Activated CD4-positive, CD25-positive, alpha-beta regulatory T cell treated with anti-CD3 and anti-CD28 coated beads, Interleukin-2, amount 50 U/mL, for 72 hours (primary cell): ENCODE measurements at regions not wholly inside any gene's neighbourhood (a gene's known extent, or its start where the extent isn't known, plus 50 kb on each side); places are given as distances from the start of the nearest gene placed in this dataset.
"Not testable (repeated sequence)": the region's sequence is repeated elsewhere in the genome, so short reads cannot be mapped to it uniquely, and the experiment has no call there.

Experiments used
- DNase-seq: peaks from one replicate; pipeline ENCODE4 v3.0.0; 2021

DNA sequence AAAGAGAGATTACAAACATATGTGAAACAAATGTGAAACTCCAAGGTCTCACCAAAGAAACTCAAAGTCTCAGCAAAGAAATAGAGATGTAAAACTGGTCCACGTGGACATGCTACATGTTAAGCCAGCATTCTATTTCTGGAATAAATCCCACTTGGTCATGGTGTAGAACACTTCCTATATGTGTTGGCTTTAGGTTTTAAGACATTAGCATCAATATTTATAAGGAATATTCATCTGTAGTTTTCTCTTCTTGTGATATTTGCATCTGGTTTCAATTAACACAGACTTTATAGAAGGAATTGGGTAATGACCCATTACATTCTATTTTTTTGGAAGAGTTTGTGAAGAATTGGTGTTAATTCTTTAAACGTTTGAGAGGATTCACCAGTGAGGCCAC is 133.1 kb downstream of the COPS8 start:
- DNase-seq, result no peak

GRCh38 chr2:237219826-237220225 is 134.1 kb downstream of the COPS8 start:
- DNase-seq, result no peak

GRCh38 chr2:237221443-237221842 is 135.8 kb downstream of the COPS8 start:
- DNase-seq, result no peak

DNA sequence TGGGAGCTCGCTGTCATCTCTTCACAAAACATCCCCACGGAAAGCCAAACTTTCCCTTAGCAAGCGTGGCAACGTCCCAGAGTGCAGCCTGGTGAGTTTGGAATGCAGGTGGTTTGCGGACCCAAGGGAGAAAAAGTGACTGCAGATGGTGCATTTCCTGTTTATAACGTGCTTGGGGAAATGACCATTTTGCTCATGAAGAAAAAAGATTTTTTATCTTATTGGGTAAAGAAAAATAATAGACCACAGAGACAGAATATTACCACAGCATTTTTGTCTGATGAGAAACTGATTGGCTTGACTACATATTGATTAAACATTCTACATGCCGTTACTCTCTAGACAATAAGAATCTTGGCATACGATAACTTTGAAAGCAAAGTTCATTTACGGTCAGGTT is 136.5 kb downstream of the COPS8 start:
- no peak for DNase-seq

DNA sequence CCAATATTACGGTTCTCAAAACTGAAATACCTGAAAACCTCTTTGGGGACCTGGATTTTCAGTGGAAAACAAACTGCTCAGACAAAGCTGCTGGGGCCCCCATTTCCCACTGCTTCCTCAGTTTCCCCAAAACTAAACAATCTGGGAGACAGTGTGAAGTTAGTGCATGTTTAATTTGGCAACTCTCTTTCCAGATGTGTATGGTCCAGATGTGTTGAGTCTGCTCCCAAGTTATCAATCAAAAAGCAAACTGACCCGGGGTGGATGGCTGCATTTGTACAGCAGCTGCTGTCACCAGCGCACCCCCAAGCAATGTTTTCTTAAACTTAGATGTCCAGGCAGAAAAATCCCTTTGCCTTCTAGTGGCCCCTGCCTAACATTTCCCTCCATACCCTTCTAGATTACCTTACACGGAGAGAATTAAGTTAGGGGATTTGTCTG is 136.9 kb downstream of the COPS8 start:
- no peak for DNase-seq

GRCh38 chr2:237223201-237223861 is 137.6 kb downstream of the COPS8 start:
- no peak for DNase-seq

- DNase-seq, result no peak
Observed at GRCh38 chr2:237227190-237227589, 141.5 kb downstream of the COPS8 start.

DNA sequence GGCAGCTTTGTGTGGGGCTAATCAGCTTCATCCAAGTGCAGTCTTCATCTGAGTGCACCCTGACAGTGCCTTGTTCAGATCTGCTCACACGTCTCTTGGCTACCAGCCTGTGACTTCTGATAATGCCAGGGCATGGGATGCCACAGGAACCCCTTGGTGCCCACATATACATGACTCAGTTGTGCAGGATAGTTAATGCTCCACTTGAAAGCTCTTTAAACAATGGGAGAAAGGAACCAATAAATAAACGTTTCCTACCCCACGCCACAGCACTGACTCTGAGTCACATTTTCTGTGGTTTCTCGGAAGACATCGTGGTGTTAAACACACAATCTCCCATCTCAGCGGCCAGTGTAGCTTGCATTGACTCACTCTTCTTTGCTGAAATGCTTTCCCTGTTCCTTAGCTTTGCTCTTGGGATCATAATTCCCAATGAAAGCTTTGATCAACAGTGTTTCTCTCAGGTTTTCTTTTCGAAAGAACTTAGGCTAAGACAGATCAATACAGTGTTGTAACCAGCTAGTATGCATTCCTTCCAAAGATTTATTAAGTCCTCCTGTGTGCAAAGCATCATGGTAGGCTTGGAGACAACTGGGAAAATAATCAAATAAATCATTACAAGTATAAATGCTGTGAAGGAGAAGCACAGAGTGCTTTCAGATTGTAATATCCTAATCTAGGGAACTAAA is 142.0 kb downstream of the COPS8 start:
- no peak for DNase-seq

- DNase-seq, result no peak
Observed at GRCh38 chr2:237228281-237228625, 142.6 kb downstream of the COPS8 start.

GRCh38 chr2:237229905-237230304 is 144.2 kb downstream of the COPS8 start:
- DNase-seq, result no peak

- DNase-seq, result no peak
Observed at GRCh38 chr2:237230355-237230754, 144.7 kb downstream of the COPS8 start.

GRCh38 chr2:237231593-237231992 is 145.9 kb downstream of the COPS8 start:
- DNase-seq, result no peak

- DNase-seq, result no peak
Observed at GRCh38 chr2:237232166-237232565, 146.5 kb downstream of the COPS8 start.

DNA sequence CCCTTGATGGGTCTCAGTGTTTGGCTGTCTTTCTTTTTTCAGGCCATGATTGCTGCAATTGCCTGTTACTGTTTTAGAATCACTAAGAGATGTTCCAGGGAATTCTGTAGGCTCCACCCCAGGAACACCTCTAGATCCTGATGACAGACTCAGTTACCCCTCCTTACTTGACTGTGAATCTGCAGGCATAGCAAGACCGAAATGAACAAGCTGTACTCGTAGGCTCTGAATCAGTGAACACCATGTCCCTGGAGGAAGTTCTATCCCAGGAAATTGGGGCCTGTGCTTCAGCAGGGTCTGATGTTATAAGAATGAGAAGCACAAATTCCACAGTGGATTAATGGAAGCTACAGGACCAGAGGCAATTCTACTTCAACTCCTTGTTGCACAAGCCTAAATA is 148.6 kb downstream of the COPS8 start:
- DNase-seq, result no peak

- no peak for DNase-seq
Observed at GRCh38 chr2:237235383-237236095, 149.8 kb downstream of the COPS8 start.

DNA sequence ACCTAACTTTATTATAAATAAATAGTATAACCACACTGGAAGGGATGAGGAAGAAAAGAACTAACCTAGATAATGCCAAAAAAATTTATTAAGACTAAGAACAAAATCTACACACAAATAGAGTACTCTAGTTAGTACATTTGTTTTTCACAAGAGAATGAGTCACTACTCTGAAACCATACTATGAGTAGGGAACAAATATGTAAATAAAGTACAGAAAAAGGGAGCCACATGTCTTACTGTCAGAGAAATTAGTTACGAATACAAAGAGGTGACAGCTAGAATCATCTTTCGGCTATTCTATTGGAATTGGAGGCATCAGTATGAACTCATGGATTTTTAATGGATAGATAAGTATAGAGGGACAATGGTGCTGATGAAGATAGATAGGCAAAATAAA is 150.5 kb downstream of the COPS8 start:
- no peak for DNase-seq

- DNase-seq, result no peak
Observed at GRCh38 chr2:237238249-237238648, 152.6 kb downstream of the COPS8 start.

- DNase-seq, result no peak
Observed at GRCh38 chr2:237240252-237240651, 154.6 kb downstream of the COPS8 start.

DNA sequence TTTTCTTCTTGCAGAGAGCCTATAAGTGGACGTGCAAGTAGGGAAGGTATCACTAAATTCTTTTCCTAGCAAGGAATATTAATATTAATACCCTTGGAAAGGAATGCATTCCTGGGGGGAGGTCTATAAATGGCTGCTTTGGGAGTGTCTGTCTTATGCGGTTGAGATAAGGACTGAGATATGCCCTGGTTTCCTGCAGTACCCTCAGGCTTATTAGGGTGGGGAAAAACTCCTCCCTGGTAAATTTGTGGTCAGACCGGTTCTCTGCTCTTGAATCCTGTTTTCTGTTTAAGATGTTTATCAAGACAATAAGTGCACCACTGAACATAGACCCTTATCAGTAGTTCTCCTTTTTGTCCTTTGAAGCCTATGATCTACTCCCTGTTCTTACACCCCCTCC is 155.2 kb downstream of the COPS8 start:
- DNase-seq, result not testable (repeated sequence)

DNA sequence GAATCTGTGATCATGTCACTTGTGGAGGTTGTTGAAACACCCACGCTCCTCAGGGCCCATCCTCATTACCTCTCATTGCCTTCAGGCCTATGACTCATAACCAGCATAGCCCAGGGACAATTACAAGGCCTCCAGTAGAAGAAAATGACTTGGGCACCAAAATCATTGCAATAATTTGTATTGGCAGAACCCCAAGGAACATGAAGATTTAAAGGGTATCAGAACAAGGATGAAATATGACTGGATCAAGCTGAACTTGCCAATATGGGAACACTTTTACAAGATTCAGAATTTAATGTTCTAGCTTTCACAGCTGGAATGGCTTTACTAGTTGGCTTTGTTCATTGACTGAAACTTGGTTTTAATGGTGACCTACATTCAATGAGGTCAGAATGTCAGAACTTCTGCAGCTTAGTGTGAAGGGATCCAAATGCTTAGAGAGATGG is 156.4 kb downstream of the COPS8 start:
- DNase-seq, result no peak

DNA sequence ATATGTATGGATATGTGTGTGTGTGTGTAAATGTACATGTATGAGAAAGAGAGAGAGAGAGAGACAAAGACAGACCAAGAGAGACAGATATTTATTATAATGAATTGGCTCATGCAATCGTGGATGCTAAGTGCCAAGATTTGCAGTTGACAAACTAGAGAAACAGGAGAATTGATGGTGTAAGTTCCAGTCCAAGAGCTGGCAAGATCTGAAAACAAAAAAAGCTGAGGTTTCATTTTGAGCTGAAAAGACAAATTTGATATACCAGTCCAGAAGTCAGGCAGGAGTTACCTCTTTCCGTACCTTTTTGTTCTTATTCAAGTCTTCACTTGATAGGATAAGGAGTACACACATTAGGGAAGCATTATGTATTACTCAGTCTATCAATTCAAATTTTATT is 157.8 kb downstream of the COPS8 start:
- no peak for DNase-seq

- DNase-seq, result no peak
Observed at GRCh38 chr2:237244178-237244577, 158.5 kb downstream of the COPS8 start.

DNA sequence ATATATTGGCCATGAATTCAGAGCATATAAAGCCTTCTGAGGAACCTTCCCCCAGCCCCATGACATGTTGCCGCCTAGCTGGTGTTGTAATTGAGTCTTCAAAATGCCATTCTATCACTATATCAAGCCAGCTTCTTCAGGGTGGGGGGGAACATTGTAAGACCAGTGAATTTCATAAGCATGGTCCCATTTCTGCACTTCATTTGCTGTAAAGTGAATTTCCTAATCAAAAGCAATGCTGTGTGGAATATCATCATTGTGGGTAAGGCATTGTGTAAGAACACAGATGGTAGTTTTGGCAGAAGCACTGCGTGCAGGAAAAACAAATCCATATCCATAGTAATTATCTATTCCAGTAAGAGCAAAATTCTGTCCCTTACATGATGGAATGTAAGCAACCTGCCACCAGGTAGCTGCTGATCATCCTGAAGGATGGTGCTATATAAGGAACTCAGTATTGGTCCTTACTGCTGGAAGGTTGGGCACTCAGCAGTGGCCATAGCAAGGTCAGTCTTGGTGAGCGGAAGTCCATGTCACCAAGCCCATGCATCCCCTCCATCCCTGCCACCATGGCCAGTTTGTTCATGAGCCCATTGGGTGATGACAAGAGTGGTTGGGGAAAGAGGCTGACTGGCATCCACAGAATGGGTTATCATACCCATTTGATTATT is 159.4 kb downstream of the COPS8 start:
- DNase-seq, result no peak

- DNase-seq, result no peak
Observed at GRCh38 chr2:237250599-237250998, 163.4 kb downstream of the COL6A3 start.
